H1 (cell line): ENCODE measurements at regions not wholly inside any gene's neighbourhood (a gene's known extent, or its start where the extent isn't known, plus 50 kb on each side); places are given as distances from the start of the nearest gene placed in this dataset.

ENCODE experiments used
- ASH2L ChIP-seq: fragments of 200-600, 300-600 bp; sonication (generic); IDR thresholded peaks from one replicate; pipeline ENCODE4 v1.7.1; 2017; ENCODE audit warnings: low read length
- MAFK ChIP-seq: IDR thresholded peaks from 2 replicates; pipeline ENCODE4 v1.6.1; 2012; ENCODE audit warnings: low read depth, mild to moderate bottlenecking, improper control_type of control experiment, low read length
- RBBP5 ChIP-seq: IDR thresholded peaks from 2 replicates; pipeline ENCODE4 v1.7.1; 2012; ENCODE audit warnings: low read depth, mild to moderate bottlenecking, inconsistent platforms, low read length, moderate library complexity, borderline replicate concordance

DNA sequence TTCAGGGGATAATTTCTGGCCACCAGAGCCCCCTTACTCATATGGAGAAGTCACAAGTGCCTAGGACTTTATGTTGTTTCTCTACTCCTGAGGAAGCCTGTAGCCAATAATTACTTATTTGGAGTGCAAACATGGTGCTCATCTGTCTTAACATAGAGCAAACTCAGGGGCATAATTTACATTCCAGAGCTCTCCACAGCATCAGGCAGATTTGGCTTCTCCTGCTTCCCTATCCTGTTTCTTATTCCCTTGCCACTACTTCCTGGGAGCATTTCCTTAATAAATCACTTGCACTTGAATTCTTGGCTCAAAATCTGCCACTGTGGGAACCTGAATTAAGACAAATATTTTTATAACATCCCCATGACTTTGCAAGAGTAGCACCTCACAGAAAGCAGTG is 960.9 kb downstream of the SOCS6 start (continued):
- TF ChIP-seq MAFK (no peak), ASH2L (no peak), RBBP5 (no peak)
